OCI-LY1 (cell line): ENCODE measurements at regions not wholly inside any gene's neighbourhood (a gene's known extent, or its start where the extent isn't known, plus 50 kb on each side); places are given as distances from the start of the nearest gene placed in this dataset.

ENCODE experiments used
- H2AFZ ChIP-seq: fragments of 200-600 bp; sonication (generic), shearing (Covaris generic); 2 replicates; pipeline ENCODE4 v1.6.0; 2014; ENCODE audit warnings: antibody characterized with exemption, mild to moderate bottlenecking, low read length
- H3F3A ChIP-seq: fragments of 200-600 bp; sonication (generic), shearing (Covaris generic); 2 replicates; pipeline ENCODE4 v1.6.0; 2014; ENCODE audit warnings: mild to moderate bottlenecking, antibody characterized with exemption, low read length, moderate library complexity; ENCODE audit not compliant: insufficient read depth
- H3K27ac ChIP-seq: fragments of 200-600 bp; sonication (generic); 2 replicates; pipeline ENCODE4 v1.5.1; 2014; ENCODE audit warnings: low read length, mixed run types, mild to moderate bottlenecking, low read depth; ENCODE audit not compliant: poor library complexity, severe bottlenecking
- H3K27me3 ChIP-seq: fragments of 200-600 bp; sonication (generic); 2 replicates; pipeline ENCODE4 v1.6.0; 2014; ENCODE audit warnings: antibody characterized with exemption, mild to moderate bottlenecking, low read length, moderate library complexity; ENCODE audit not compliant: insufficient read depth
- H3K36me3 ChIP-seq: fragments of 200-600 bp; sonication (generic); 2 replicates; pipeline ENCODE4 v1.6.1; 2014; ENCODE audit warnings: mild to moderate bottlenecking, antibody characterized with exemption, low read length, moderate library complexity, mixed read lengths; ENCODE audit not compliant: insufficient read depth
- H3K4me1 ChIP-seq: fragments of 200-600 bp; sonication (generic); 2 replicates; pipeline ENCODE4 v1.5.1; 2014; ENCODE audit warnings: mild to moderate bottlenecking, low read length, moderate library complexity; ENCODE audit not compliant: insufficient read depth, severe bottlenecking
- H3K4me2 ChIP-seq: fragments of 200-600 bp; sonication (generic), shearing (Covaris generic); 2 replicates; pipeline ENCODE4 v1.6.1; 2014; ENCODE audit warnings: low read length
- H3K4me3 ChIP-seq: fragments of 200-600 bp; sonication (generic); 2 replicates; pipeline ENCODE4 v1.5.1; 2014; ENCODE audit warnings: low read length, low read depth, mild to moderate bottlenecking, mixed read lengths; ENCODE audit not compliant: poor library complexity, severe bottlenecking
- H3K79me2 ChIP-seq: fragments of 200-600 bp; shearing (Covaris generic); 2 replicates; pipeline ENCODE4 v1.6.1; 2016; ENCODE audit warnings: mixed run types, low read length, mixed read lengths; ENCODE audit not compliant: insufficient read depth
- H3K9ac ChIP-seq: fragments of 200-600 bp; sonication (generic), shearing (Covaris generic); 2 replicates; pipeline ENCODE4 v1.6.1; 2014; ENCODE audit warnings: mild to moderate bottlenecking, low read length, mixed read lengths
- H3K9me2 ChIP-seq: fragments of 200-600 bp; sonication (generic), shearing (Covaris generic); 2 replicates; pipeline ENCODE4 v1.6.1; 2014; ENCODE audit warnings: low read depth, mild to moderate bottlenecking, low read length, mixed read lengths
- H3K9me3 ChIP-seq: fragments of 200-600 bp; shearing (Covaris generic); 2 replicates; pipeline ENCODE4 v1.6.1; 2014; ENCODE audit warnings: low read length, mixed read lengths
- H4K20me1 ChIP-seq: fragments of 200-600 bp; sonication (generic), shearing (Covaris generic); 2 replicates; pipeline ENCODE4 v1.6.0; 2016; ENCODE audit warnings: mild to moderate bottlenecking, low read length; ENCODE audit not compliant: insufficient read depth
- CTCF ChIP-seq: fragments of 200-600 bp; sonication (generic), shearing (Covaris generic); IDR thresholded peaks from 2 replicates; pipeline ENCODE4 v1.5.1; 2017; ENCODE audit warnings: mild to moderate bottlenecking, antibody characterized with exemption, low read length, moderate library complexity, mixed read lengths
- EZH2 ChIP-seq: fragments of 200-600 bp; sonication (generic), shearing (Covaris generic); IDR thresholded peaks from 2 replicates; pipeline ENCODE4 v1.8.0; 2017; ENCODE audit warnings: borderline replicate concordance, mixed run types, mild to moderate bottlenecking, antibody characterized with exemption, low read length, moderate library complexity, mixed read lengths

- Histone ChIP-seq H3K4me2 (no peak overlapping the region), H2AFZ (no peak overlapping the region), H3K9me2 (no peaks in the 10 kb centered on the region), H3K4me1 (no peaks in the 10 kb centered on the region), H3K36me3 (no peaks in the 10 kb centered on the region), H3K27ac (no peak overlapping the region), H3K4me3 (no peak overlapping the region), H3K9ac (no peak overlapping the region), H3F3A (no peaks in the 10 kb centered on the region), H3K9me3 (no peaks in the 10 kb centered on the region), H4K20me1 (no peaks in the 10 kb centered on the region), H3K79me2 (no peaks in the 10 kb centered on the region), H3K27me3 (no peaks in the 10 kb centered on the region)
- TF ChIP-seq CTCF (no peak), EZH2 (no peak)
Measured at GRCh38 chr21:27225940-27226339, 259.1 kb upstream of the ADAMTS5 start.

- no peak overlapping the region for H3K4me2 ChIP-seq
- H2AFZ ChIP-seq = no peak overlapping the region
- no peak overlapping the region for H3K9ac ChIP-seq
- no peaks in the 10 kb centered on the region for H3K9me2 ChIP-seq
- no peak for TF ChIP-seq CTCF
- no peak overlapping the region for H3K27ac ChIP-seq
- H3K36me3 ChIP-seq = no peaks in the 10 kb centered on the region
- H3F3A ChIP-seq = no peaks in the 10 kb centered on the region
- no peaks in the 10 kb centered on the region for H4K20me1 ChIP-seq
- no peaks in the 10 kb centered on the region for H3K4me1 ChIP-seq
- H3K9me3 ChIP-seq = no peaks in the 10 kb centered on the region
- H3K79me2 ChIP-seq = no peaks in the 10 kb centered on the region
- H3K27me3 ChIP-seq = no peaks in the 10 kb centered on the region
- no peak overlapping the region for H3K4me3 ChIP-seq
Measured at GRCh38 chr21:27225151-27225550, 258.3 kb upstream of the ADAMTS5 start.

- no peaks in the 10 kb centered on the region for H3K9me3 ChIP-seq
- no peak overlapping the region for H3K4me2 ChIP-seq
- H3K4me3 ChIP-seq = no peak overlapping the region
- no peaks in the 10 kb centered on the region for H3F3A ChIP-seq
- H3K4me1 ChIP-seq = no peaks in the 10 kb centered on the region
- no peaks in the 10 kb centered on the region for H3K27me3 ChIP-seq
- H3K27ac ChIP-seq = no peak overlapping the region
- no peak overlapping the region for H2AFZ ChIP-seq
- H3K9me2 ChIP-seq = no peaks in the 10 kb centered on the region
- no peaks in the 10 kb centered on the region for H3K36me3 ChIP-seq
- H3K79me2 ChIP-seq = no peaks in the 10 kb centered on the region
- H3K9ac ChIP-seq = no peak overlapping the region
- TF ChIP-seq EZH2 = no peak
- no peak for TF ChIP-seq CTCF
- H4K20me1 ChIP-seq = no peaks in the 10 kb centered on the region
Measured at GRCh38 chr21:27224169-27224568, 257.3 kb upstream of the ADAMTS5 start.
